ENCODE measurements at regions not wholly inside any gene's neighbourhood (a gene's known extent, or its start where the extent isn't known, plus 50 kb on each side); places are given as distances from the start of the nearest gene placed in this dataset.

DNA sequence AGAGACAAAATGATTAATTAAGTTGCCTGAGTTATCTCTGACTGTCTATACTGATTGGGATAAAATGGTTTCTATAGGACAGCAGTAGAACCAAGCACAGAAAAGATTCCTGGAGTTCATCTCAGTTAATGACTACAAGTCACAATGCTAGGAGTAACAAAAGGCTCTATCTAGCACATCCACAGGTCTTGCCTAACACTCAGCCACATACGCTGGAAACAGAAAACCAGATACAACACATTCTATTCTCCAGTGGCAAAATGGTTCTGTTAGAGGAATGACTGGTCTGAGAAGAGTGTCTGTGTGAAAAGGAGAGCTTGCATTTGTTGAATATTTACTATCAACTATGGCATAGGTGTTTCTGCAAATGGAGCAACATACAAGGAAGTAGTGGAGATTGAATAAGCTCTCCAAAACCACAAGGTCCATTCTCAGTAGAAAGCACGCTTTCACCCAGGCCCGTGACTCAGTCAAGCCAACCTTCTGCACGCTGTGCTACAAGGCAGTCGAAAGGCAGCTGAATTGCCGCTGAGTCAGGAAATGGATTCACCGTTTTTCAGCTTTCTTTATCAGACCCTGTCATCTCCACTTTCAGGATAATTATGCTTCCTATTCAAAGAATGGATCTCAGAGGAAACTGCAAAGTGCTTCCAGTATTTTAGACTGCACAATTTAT is 761.5 kb downstream of the EFNB2 start:
- no peak overlapping the region for H3K27ac ChIP-seq (ENCODE audit: low read depth in 1 of 2, low read length in 2 of 2)
- H3K4me1 ChIP-seq (ENCODE audit: control insufficient read depth in 1 of 2, insufficient read depth in 2 of 2, low read length in 2 of 2) = no peaks in the 10 kb centered on the region
- 90 to 96% methylated on average over 7 of the region's 7 CpGs for WGBS, 2 donors
- H3K4me3 ChIP-seq (ENCODE audit: low read length in 2 of 2) = no peak overlapping the region
- ATAC-seq (ENCODE audit: low FRiP score) (no peak), DNase-seq (no peak)
- H3K9me3 ChIP-seq (ENCODE audit: control insufficient read depth, low read length) = no peaks in the 10 kb centered on the region
- H3K36me3 ChIP-seq (ENCODE audit: control insufficient read depth in 1 of 2, insufficient read depth in 2 of 2, low read length in 1 of 2) = no peaks in the 10 kb centered on the region
- no peaks in the 10 kb centered on the region for H3K27me3 ChIP-seq (ENCODE audit: control insufficient read depth in 1 of 2, insufficient read depth in 2 of 2, low read length in 1 of 2)
- intact Hi-C loops (cut with DNase I) = loop anchor here in 1 of 2 donors (10.0 kb wide), 1 partner anchor 1189 kb away; no protein-coding TSS in a partner anchor

DNA sequence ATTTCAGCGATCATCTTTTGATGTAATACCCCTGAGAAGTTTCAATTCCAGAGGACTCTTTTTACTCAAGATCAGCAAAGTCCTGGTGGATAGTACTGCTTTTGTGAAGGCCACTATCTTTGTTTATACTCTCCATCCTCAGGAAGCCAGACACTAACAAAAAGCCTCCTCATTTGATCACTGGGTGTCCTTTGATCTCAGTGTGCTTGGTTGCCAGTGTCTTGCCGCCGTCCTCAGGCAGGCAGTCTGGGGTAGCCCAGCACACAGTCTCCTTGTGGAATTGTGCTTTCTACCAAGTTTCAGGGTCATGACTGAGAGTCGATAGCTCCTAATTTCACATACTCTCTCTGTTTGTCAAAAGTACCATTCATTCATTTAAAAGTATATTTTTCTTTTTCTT is 762.2 kb downstream of the EFNB2 start:
- WGBS, 2 donors = 92 to 94% methylated on average over 4 of the region's 4 CpGs
- no peaks in the 10 kb centered on the region for H3K36me3 ChIP-seq (ENCODE audit: control insufficient read depth in 1 of 2, insufficient read depth in 2 of 2, low read length in 1 of 2)
- H3K4me3 ChIP-seq (ENCODE audit: low read length in 2 of 2) = no peak overlapping the region
- ATAC-seq (ENCODE audit: low FRiP score) = no peak
- no peak overlapping the region for H3K27ac ChIP-seq (ENCODE audit: low read depth in 1 of 2, low read length in 2 of 2)
- H3K4me1 ChIP-seq (ENCODE audit: control insufficient read depth in 1 of 2, insufficient read depth in 2 of 2, low read length in 2 of 2) = no peaks in the 10 kb centered on the region
- H3K9me3 ChIP-seq (ENCODE audit: control insufficient read depth, low read length) = no peaks in the 10 kb centered on the region
- no peak for DNase-seq
- H3K27me3 ChIP-seq (ENCODE audit: control insufficient read depth in 1 of 2, insufficient read depth in 2 of 2, low read length in 1 of 2) = no peaks in the 10 kb centered on the region
- intact Hi-C loops (cut with DNase I) = loop anchor here in 1 of 2 donors (10.0 kb wide), 1 partner anchor 1188 kb away; no protein-coding TSS in a partner anchor

DNA sequence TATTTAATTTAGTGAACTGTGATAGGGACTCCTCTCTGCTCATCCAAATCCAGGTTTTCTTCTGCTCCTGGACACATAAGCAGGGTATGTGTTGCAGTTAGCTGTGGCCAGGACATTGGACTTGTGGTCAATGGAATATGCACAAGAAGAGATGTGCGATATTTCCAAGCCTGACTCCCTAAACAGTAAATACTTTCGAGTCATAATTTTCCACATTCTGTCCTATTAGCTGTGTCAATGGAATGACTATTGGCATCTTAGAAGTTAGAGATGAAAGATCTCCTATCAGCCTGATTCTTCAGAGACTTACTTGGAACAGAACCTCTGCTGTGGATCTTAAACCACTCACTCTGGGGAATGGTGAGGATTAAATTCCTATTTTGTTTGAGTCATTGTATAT is 771.0 kb downstream of the EFNB2 start:
- peaks cover 1% of the 10 kb centered on the region for H3K9me3 ChIP-seq (ENCODE audit: control insufficient read depth, low read length)
- 87 to 93% methylated on average over 2 of the region's 2 CpGs for WGBS, 2 donors
- H3K4me1 ChIP-seq (ENCODE audit: control insufficient read depth in 1 of 2, insufficient read depth in 2 of 2, low read length in 2 of 2) = peaks cover 0 to 6% of the 10 kb centered on the region in 2 donors
- no peaks in the 10 kb centered on the region for H3K36me3 ChIP-seq (ENCODE audit: control insufficient read depth in 1 of 2, insufficient read depth in 2 of 2, low read length in 1 of 2)
- H3K27ac ChIP-seq (ENCODE audit: low read depth in 1 of 2, low read length in 2 of 2) = no peak overlapping the region
- intact Hi-C loops (cut with DNase I) = no loop called here
- no peaks in the 10 kb centered on the region for H3K27me3 ChIP-seq (ENCODE audit: control insufficient read depth in 1 of 2, insufficient read depth in 2 of 2, low read length in 1 of 2)
- no peak overlapping the region for H3K4me3 ChIP-seq (ENCODE audit: low read length in 2 of 2)
- ATAC-seq (ENCODE audit: low FRiP score) (no peak), DNase-seq (no peak)

DNA sequence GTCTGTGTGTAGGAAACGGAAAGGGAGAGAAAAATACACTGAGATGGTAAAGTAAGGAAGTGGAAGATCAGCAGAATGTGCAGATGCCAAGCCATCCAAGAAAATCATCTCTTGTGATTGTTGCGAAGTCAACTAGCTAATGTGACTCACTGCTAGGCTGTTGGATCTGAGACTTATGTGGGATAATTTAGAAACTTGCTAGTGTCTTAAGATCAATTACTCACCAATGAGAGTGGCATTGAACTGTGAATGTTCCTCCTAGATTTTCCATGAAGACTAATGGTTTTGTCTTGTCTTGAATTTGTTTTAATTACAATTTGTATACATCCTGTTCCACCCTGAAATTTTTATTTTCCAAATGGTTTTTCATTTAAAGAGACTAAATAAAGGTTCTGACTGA is 771.6 kb downstream of the EFNB2 start:
- WGBS, 2 donors = 6 to 7% methylated on average over 2 of the region's 2 CpGs
- H3K27ac ChIP-seq (ENCODE audit: low read depth in 1 of 2, low read length in 2 of 2) = no peak overlapping the region
- H3K27me3 ChIP-seq (ENCODE audit: control insufficient read depth in 1 of 2, insufficient read depth in 2 of 2, low read length in 1 of 2) = no peaks in the 10 kb centered on the region
- H3K4me1 ChIP-seq (ENCODE audit: control insufficient read depth in 1 of 2, insufficient read depth in 2 of 2, low read length in 2 of 2) = peaks cover 0 to 6% of the 10 kb centered on the region in 2 donors
- H3K4me3 ChIP-seq (ENCODE audit: low read length in 2 of 2) = no peak overlapping the region
- peaks cover 1% of the 10 kb centered on the region for H3K9me3 ChIP-seq (ENCODE audit: control insufficient read depth, low read length)
- intact Hi-C loops (cut with DNase I) = no loop called here
- no peak for ATAC-seq (ENCODE audit: low FRiP score)
- no peaks in the 10 kb centered on the region for H3K36me3 ChIP-seq (ENCODE audit: control insufficient read depth in 1 of 2, insufficient read depth in 2 of 2, low read length in 1 of 2)
- no peak for DNase-seq

DNA sequence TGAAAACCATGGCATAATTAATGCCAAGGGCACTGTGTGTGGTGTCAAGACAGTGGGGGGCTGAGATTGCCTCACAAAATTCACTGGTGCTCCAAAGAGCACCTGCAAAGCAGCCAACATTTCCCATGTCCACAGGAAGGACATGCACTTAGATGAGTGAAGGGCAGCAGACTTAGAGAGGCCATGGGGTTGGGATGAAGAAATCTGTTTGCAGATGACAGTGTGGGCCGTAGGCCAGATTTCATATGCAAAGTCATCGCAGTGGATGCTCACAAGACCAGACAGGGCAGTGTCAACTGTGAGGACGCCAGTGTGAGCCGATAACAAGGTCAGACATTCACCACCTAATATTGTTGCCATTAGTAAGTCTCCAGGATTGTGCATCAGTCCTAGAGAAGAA is 773.4 kb downstream of the EFNB2 start:
- H3K4me1 ChIP-seq (ENCODE audit: control insufficient read depth in 1 of 2, insufficient read depth in 2 of 2, low read length in 2 of 2) = peaks cover 0 to 6% of the 10 kb centered on the region in 2 donors
- 95 to 97% methylated on average over 4 of the region's 4 CpGs for WGBS, 2 donors
- intact Hi-C loops (cut with DNase I) = no loop called here

DNA sequence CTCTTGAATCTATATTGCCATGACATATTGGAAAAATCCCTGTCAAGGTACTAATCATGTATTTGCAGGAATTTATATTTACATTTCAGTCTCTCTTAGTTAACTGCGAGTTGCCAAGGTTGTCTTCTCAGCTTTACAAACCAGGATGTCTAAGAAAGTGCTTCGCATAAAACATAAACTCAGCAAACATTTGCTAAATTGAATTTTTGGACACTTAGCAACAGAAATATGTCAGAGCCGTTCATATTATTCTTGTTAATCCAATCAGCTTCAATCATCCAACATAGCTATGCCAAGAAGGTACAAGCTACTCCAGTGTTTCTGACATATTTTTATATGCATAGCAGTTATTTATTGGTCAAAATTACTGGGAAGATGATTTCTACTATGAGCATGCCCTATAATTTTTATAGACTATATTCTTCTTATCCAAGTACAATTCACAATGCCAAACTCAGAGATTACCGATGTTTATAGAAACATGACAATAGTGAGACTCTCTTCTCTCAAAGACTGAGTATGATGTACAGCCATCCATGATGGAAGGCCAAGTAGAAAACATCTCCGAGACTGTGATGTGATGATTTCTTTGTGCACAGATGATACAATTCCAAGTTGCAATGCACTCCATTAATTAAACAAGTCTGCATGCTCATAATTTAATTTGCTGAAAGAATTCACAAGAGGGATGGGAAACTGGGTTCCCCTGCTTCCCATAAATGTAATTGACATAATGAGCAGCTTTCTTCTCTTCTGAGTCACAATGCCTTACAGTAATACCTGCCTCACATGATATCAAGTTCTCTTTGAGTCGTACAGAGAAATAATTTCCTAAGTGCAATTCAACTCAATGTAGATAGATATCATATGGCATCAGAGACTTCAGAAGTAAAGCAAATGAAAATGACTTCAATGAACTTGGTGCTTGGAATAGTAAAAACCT is 776.3 kb downstream of the EFNB2 start:
- Histone ChIP-seq H3K9me3 (ENCODE audit: control insufficient read depth, low read length) (peaks cover 1% of the 10 kb centered on the region), H3K27ac (ENCODE audit: low read depth in 1 of 2, low read length in 2 of 2) (no peak overlapping the region), H3K4me3 (ENCODE audit: low read length in 2 of 2) (no peak overlapping the region), H3K36me3 (ENCODE audit: control insufficient read depth in 1 of 2, insufficient read depth in 2 of 2, low read length in 1 of 2) (no peaks in the 10 kb centered on the region), H3K4me1 (ENCODE audit: control insufficient read depth in 1 of 2, insufficient read depth in 2 of 2, low read length in 2 of 2) (no peaks in the 10 kb centered on the region), H3K27me3 (ENCODE audit: control insufficient read depth in 1 of 2, insufficient read depth in 2 of 2, low read length in 1 of 2) (no peaks in the 10 kb centered on the region)
- intact Hi-C loops (cut with DNase I) = no loop called here
- WGBS, 2 donors = 71 to 72% methylated on average over 6 of the region's 6 CpGs
- ATAC-seq (ENCODE audit: low FRiP score) (no peak), DNase-seq (no peak)

More for the DNA sequence above, 773.4 kb downstream of the EFNB2 start:
- no peak for ATAC-seq (ENCODE audit: low FRiP score)
- Histone ChIP-seq H3K27me3 (ENCODE audit: control insufficient read depth in 1 of 2, insufficient read depth in 2 of 2, low read length in 1 of 2) (no peaks in the 10 kb centered on the region), H3K4me3 (ENCODE audit: low read length in 2 of 2) (no peak overlapping the region), H3K36me3 (ENCODE audit: control insufficient read depth in 1 of 2, insufficient read depth in 2 of 2, low read length in 1 of 2) (no peaks in the 10 kb centered on the region), H3K9me3 (ENCODE audit: control insufficient read depth, low read length) (peaks cover 1% of the 10 kb centered on the region), H3K27ac (ENCODE audit: low read depth in 1 of 2, low read length in 2 of 2) (no peak overlapping the region)
- no peak for DNase-seq

DNA sequence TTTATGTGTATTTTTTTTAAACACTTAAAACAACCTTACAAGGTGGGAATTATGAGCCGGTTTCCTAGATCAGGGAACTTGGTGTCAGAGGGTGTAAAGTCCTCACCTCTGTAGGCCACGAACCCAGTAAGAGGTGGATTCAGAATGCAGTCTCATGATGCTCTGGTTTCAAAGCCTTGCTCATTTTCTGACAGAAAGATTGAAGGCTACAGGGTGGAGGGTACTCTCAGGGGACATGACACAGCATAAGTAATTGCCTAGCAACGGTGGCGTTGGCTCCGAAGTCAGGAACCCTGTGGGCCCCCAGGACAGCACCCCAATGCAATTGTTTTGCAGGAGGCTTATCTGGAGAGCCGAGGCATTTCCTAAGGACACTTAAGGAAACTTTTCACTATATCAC is 794.7 kb downstream of the EFNB2 start:
- ATAC-seq (ENCODE audit: low FRiP score) = no peak
- Histone ChIP-seq H3K36me3 (ENCODE audit: control insufficient read depth in 1 of 2, insufficient read depth in 2 of 2, low read length in 1 of 2) (no peaks in the 10 kb centered on the region), H3K4me1 (ENCODE audit: control insufficient read depth in 1 of 2, insufficient read depth in 2 of 2, low read length in 2 of 2) (no peaks in the 10 kb centered on the region), H3K27ac (ENCODE audit: low read depth in 1 of 2, low read length in 2 of 2) (no peak overlapping the region), H3K9me3 (ENCODE audit: control insufficient read depth, low read length) (peaks cover 1% of the 10 kb centered on the region), H3K27me3 (ENCODE audit: control insufficient read depth in 1 of 2, insufficient read depth in 2 of 2, low read length in 1 of 2) (no peaks in the 10 kb centered on the region), H3K4me3 (ENCODE audit: low read length in 2 of 2) (no peak overlapping the region)
- 48 to 50% methylated on average over 6 of the region's 6 CpGs for WGBS, 2 donors
- intact Hi-C loops (cut with DNase I) = no loop called here
- no peak for DNase-seq

DNA sequence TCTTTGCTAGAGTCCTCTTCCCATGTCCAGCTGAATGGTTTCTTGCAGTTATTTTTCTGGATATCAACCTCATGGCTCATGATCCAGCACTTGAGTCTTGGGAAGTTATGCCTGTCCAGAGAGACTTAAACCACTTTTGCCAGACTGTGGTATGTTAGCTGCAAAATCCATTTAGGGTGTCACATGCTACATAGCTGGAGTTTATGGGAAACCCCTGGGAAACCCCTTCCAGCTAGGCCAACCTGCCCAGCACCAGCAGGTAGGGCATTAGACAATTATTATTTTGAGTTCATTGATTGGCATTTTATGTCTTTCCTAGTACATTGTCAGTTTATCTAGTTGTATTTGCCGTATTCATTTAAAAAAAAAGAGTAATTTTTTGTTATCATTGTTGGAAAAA is 797.8 kb downstream of the EFNB2 start:
- DNase-seq (no peak), ATAC-seq (ENCODE audit: low FRiP score) (no peak)
- WGBS, 2 donors = 98 to 100% methylated on average over 1 of the region's 1 CpG
- Histone ChIP-seq H3K4me3 (ENCODE audit: low read length in 2 of 2) (no peak overlapping the region), H3K9me3 (ENCODE audit: control insufficient read depth, low read length) (peaks cover 1% of the 10 kb centered on the region), H3K27me3 (ENCODE audit: control insufficient read depth in 1 of 2, insufficient read depth in 2 of 2, low read length in 1 of 2) (no peaks in the 10 kb centered on the region), H3K4me1 (ENCODE audit: control insufficient read depth in 1 of 2, insufficient read depth in 2 of 2, low read length in 2 of 2) (no peaks in the 10 kb centered on the region), H3K27ac (ENCODE audit: low read depth in 1 of 2, low read length in 2 of 2) (no peak overlapping the region), H3K36me3 (ENCODE audit: control insufficient read depth in 1 of 2, insufficient read depth in 2 of 2, low read length in 1 of 2) (no peaks in the 10 kb centered on the region)
- intact Hi-C loops (cut with DNase I) = no loop called here

All from aorta (tissue), 5 donors.